Heart right ventricle (tissue), 16 donors: ENCODE measurements at regions not wholly inside any gene's neighbourhood (a gene's known extent, or its start where the extent isn't known, plus 50 kb on each side); places are given as distances from the start of the nearest gene placed in this dataset.

Experiments
- ATAC-seq, 8 donors: fragments of 200-7000 bp; cut with Tn5 transposase; one replicate each; pipeline ENCODE4 v1.9.1; 2020; ENCODE audit warnings: mild to moderate bottlenecking in 8 of 8, moderate library complexity in 8 of 8, moderate number of reproducible peaks in 1 of 8
- DNase-seq, 2 donors: peaks; one replicate each; pipeline ENCODE4 v3.0.0-alpha.2; 2020
- H3K27ac ChIP-seq, 10 donors: fragments of 200-600 bp; sonication (generic) in 2 of 10; one replicate each; pipeline versions ENCODE4 v1.5.0 to v1.8.0; 2020 to 2022; ENCODE audit warnings: mild to moderate bottlenecking in 3 of 10
- H3K27me3 ChIP-seq, 7 donors: fragments of 200-600 bp; one replicate each; pipeline ENCODE4 v1.8.0; 2021 to 2022; ENCODE audit warnings: mild to moderate bottlenecking in 2 of 7
- H3K36me3 ChIP-seq, 9 donors: fragments of 200-600 bp; sonication (generic) in 1 of 9; one replicate each; pipeline versions ENCODE4 v1.5.0 to v1.8.0; 2020 to 2022; ENCODE audit warnings: mild to moderate bottlenecking in 2 of 9
- H3K4me1 ChIP-seq, 9 donors: fragments of 200-600 bp; sonication (generic) in 1 of 9; one replicate each; pipeline versions ENCODE4 v1.5.0 to v1.8.0; 2020 to 2022; ENCODE audit warnings: mild to moderate bottlenecking in 4 of 9
- H3K4me3 ChIP-seq, 10 donors: fragments of 200-600 bp; sonication (generic) in 2 of 10; one replicate each; pipeline versions ENCODE4 v1.5.0 to v1.8.0; 2020 to 2022; ENCODE audit warnings: mild to moderate bottlenecking in 7 of 10, moderate library complexity in 2 of 10
- H3K9me3 ChIP-seq, 11 donors: fragments of 200-600 bp in 10 of 11; sonication (generic) in 2 of 11; one replicate each; pipeline versions ENCODE4 v1.5.0 to v1.8.0; 2013 to 2022; ENCODE audit warnings: mild to moderate bottlenecking in 2 of 11, control low read depth in 1 of 11, moderate library complexity in 1 of 11
- CTCF ChIP-seq, 9 donors: fragments of 200-600 bp; sonication (generic) in 2 of 9; IDR thresholded peaks; one replicate each; pipeline versions ENCODE4 v1.5.0 to v1.8.0; 2021 to 2022; ENCODE audit warnings: antibody characterized with exemption in 9 of 9, mild to moderate bottlenecking in 5 of 9, moderate library complexity in 1 of 9
- WGBS, 2 donors: extraction: QIAGEN DNeasy Blood & Tissue Kit; methylation state at CpG; one replicate each; pipeline ENCODE4 v1.1.7; 2013; ENCODE audit warnings: inconsistent platforms in 1 of 2; 5-methylcytosine and 5-hydroxymethylcytosine counted together
- intact Hi-C, 10 donors: fragments of 100-400 bp; cut with DNase I; formaldehyde crosslinking; loops; one replicate each; pipeline versions ENCODE4 v1.11.1 to v1.14.2; 2022
- donor health status: Arrhythmogenic right ventricular cardiomyopathy.
- donor health status: ischemic (EF 13 %, LVEDD 7.1; RV severe dilation, severe dysfunction).
- donor health status: healthy with polysubstance abuse.
- donor health status: DM: no; HTN: yes; CAD: no.
- donor health status: DM: no; HTN: no; CAD: no.
- donor health status: ischemic (EF 25% LVEDD 6.9; RV normal size, moderate dysfunction).
- donor health status: ischemic (EF 25% LVEDD 5.7; RV mildly dilated, moderate dysfunction).
- donor health status: healthy.
- donor health status: DM: yes; HTN: yes; CAD: no.
- donor health status: Ischemic cardiomyopathy.
- donor health status: ischemic (EF 35%, LVEDD 5.7; RV mildly dilated, moderate dysfunction).
- donor health status: nonischemic (EF 11% LVEDD 7.7; RV severe dilation, severe dysfunction).
- donor health status: DM: yes; HTN: yes; CAD: no.
- donor health status: PGD.
- donor health status: ischemic (EF 29% LVEDD 5.4; RV normal size, mild dysfunction).
- donor health status: nonischemic (EF 23%, LVEDD 6.1; RV moderate dilation, normal function).

GRCh38 chr4:149884529-149885181, 69.0 kb upstream of the IQCM start:
- no peak for DNase-seq
- no peaks in the 10 kb centered on the region for H3K36me3 ChIP-seq
- ATAC-seq, result peak in 2 of 8 donors; percentile 38 to 45
- no peak overlapping the region for H3K4me3 ChIP-seq
- TF ChIP-seq CTCF (IDR thresholded peaks at IDR 0.05), result no peak
- H3K27ac ChIP-seq, result no peak overlapping the region
- H3K4me1 ChIP-seq, result peaks cover 0 to 13% (median 0%) of the 10 kb centered on the region in 9 donors
- intact Hi-C loops, result loop anchor here in 1 of 10 donors (10.0 kb wide), 1 partner anchor 90 kb away; no protein-coding TSS in a partner anchor
- no peaks in the 10 kb centered on the region for H3K9me3 ChIP-seq
- WGBS, 2 donors, result 76 to 90% methylated on average over 3 of the region's 3 CpGs
- no peaks in the 10 kb centered on the region for H3K27me3 ChIP-seq

- H3K4me3 ChIP-seq, result no peak overlapping the region
- no peaks in the 10 kb centered on the region for H3K9me3 ChIP-seq
- intact Hi-C loops, result loop anchor here in 1 of 10 donors (10.0 kb wide), 1 partner anchor 91 kb away; no protein-coding TSS in a partner anchor
- H3K36me3 ChIP-seq, result no peaks in the 10 kb centered on the region
- ATAC-seq, result no peak
- no peak overlapping the region for H3K27ac ChIP-seq
- no peak for TF ChIP-seq CTCF (IDR thresholded peaks at IDR 0.05)
- H3K27me3 ChIP-seq, result no peaks in the 10 kb centered on the region
- peaks cover 0 to 13% (median 0%) of the 10 kb centered on the region in 9 donors for H3K4me1 ChIP-seq
- no peak for DNase-seq
Measured at GRCh38 chr4:149885896-149886295, 70.3 kb upstream of the IQCM start.

GRCh38 chr4:149886786-149887490, 71.3 kb upstream of the IQCM start:
- ATAC-seq (no peak), DNase-seq (no peak)
- no peak overlapping the region for H3K4me3 ChIP-seq
- intact Hi-C loops, result loop anchor here in 1 of 10 donors (10.0 kb wide), 1 partner anchor 92 kb away; no protein-coding TSS in a partner anchor
- no peak overlapping the region for H3K27ac ChIP-seq
- no peak for TF ChIP-seq CTCF (IDR thresholded peaks at IDR 0.05)
- H3K9me3 ChIP-seq, result no peaks in the 10 kb centered on the region
- H3K4me1 ChIP-seq, result peaks cover 0 to 13% (median 0%) of the 10 kb centered on the region in 9 donors
- no peaks in the 10 kb centered on the region for H3K36me3 ChIP-seq
- H3K27me3 ChIP-seq, result no peaks in the 10 kb centered on the region
- 64 to 85% methylated on average over 3 of the region's 3 CpGs for WGBS, 2 donors

DNA sequence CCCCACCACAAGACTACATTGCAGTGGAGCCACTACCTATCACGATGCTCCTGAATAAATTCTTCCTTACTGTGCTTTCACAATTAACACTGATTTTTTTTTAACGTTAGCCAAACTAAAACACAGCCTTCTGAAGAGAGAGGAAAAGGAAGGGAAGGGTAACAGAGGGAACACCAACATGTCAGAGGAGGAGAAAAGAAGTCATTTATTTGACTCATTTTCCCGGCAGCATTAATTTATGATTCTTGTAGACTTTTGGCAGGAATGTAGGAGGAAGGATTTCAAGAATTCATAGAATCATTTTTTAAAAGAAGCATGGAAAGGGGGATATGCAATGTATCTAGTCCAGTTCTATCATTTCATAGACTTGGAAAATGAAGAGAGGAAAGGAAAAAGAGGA, 74.3 kb upstream of the IQCM start:
- no peak for ATAC-seq
- DNase-seq, result no peak
- TF ChIP-seq CTCF (IDR thresholded peaks at IDR 0.05), result no peak
- intact Hi-C loops, result loop anchor here in 3 of 10 donors (10.0 kb wide), 2 partner anchors 95 to 515 kb away; no protein-coding TSS in a partner anchor
- Histone ChIP-seq H3K27ac (no peak overlapping the region), H3K36me3 (no peaks in the 10 kb centered on the region), H3K27me3 (no peaks in the 10 kb centered on the region), H3K9me3 (no peaks in the 10 kb centered on the region), H3K4me3 (no peak overlapping the region), H3K4me1 (no peaks in the 10 kb centered on the region)
- 78 to 83% methylated on average over 3 of the region's 3 CpGs for WGBS, 2 donors
